NCI-H2227 (cell line): ENCODE measurements at regions not wholly inside any gene's neighbourhood (a gene's known extent, or its start where the extent isn't known, plus 50 kb on each side); places are given as distances from the start of the nearest gene placed in this dataset.
"Not testable (repeated sequence)": the region's sequence is repeated elsewhere in the genome, so short reads cannot be mapped to it uniquely, and the experiment has no call there.

Experiments
- DNase-seq: peaks from one replicate; lab custom pipeline; 2025; ENCODE audit not compliant: unreplicated experiment; lab: John Stamatoyannopoulos, UW

DNA sequence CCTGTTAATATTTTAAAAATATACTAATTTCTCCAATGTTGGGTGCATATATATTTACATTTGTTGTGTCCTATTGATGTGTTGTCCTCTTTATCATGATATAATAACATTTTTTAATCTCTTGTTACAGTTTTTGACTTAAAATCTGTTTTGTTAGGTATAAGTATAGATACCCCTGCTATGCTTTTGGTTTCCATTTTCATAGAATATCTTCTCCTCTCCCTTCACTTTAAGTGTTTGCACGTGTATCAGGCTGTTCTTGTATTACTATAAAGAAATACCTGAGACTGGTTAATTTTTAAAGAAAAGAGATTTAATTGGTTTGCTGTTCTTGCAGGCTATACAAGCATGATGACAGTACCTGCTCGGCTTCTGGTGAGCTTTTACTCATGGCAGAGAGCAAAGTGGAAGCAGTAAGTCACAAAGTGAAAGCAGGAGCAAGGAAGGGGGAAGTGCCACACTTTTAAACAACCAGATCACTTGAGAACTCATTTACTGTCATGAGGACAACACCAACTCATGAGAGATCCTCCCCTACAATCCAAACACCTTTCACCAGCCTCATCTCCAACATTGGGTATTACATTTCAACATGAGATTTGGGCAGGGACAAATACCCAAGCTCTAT, 340.5 kb upstream of the SYNCRIP start:
- DNase-seq, result no peak

DNA sequence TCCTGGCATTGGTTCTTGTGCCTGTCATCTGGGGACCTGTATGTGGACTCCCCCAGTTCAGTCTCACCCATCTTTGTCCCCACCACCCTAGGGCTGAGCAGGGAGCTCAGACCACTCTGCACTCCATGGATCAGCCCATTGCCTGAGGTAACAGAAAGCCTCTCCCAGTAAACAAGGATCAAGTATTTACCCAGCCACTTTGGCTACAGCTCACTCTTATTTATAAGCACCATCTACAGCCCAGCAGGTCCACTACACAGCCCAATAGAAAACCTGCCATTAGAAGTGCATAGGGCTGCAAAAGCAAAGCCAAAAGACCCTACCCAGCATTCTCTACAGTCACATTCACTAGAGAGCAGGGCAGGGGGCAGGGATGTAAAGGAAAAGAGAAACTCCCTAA, 335.0 kb upstream of the SYNCRIP start:
- DNase-seq, result no peak

DNA sequence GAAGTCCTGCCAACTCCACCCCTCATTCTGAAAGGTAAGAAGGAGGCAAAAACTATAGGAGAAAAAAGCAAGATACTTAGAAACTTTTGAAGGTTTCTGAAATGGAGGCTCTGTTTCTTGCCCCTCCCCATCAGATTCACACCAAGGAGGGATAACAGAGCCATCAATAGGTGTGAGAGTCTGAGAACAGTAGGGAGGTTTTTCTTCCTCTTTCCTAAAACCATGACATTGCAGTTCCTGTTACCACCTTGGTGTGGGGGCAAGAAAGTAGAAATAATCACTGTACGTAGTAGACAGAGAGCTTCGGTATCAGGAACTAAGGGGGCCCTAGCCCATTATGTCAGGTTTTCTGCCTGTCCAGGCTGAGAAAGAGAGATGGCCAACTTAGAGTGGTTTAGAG, 333.3 kb upstream of the SYNCRIP start:
- DNase-seq, result no peak

DNA sequence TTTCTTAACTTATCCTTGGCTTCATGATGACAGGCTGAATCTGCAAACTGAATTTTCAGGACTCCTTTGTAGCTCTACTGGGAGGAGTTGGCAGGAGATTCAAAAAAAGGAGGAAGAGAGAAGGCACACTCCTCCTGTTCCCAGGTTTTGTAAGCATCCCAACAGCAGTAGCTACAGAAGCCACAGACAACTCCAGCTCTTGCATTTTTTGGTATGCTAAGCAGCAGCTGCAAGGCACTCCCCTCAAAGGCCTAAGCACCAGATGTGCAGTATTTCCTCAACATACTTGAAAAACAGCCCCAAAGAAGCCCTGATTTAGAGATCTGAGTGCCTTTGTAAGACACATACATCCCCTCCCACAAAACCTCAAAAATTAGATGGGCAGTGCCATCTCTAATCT, 328.6 kb upstream of the SYNCRIP start:
- DNase-seq, result no peak

DNA sequence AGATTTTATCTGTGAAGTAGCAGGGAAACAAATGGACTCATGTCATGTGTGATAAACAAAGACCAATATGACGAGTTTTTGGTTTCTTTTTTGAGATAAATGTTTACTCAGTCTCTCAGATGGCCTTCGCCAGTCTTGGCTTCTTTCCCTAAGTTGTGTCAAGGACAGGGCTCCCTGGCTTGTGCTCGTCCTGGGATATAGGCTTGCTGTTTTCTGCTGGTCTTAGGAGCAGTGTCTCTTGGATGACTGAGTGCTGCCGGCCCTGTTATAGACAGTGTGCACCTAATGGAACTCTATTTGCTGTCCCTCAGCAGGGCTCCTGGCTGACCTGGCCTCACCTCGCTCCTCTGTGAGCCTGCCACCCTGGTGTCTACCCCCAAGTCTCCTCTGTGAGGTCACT, 324.1 kb upstream of the SYNCRIP start:
- no peak for DNase-seq

DNA sequence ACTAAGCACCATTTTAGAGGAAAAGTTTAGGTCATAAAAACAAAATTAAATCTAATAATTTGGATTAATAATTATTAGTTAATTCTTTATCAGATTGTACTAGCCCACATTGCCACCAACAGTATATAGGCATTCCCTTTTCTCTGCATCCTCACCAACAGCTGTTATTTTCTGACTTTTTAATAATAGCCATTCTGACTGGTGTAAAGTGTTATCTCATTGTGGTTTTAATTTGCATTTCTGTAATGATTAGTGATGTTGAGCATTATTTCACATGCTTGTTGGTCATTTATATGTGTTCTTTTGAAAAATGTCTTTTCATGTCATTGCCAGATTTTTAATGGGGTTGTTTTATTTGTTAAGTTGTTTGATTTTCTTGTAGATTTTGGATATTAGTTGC, 319.1 kb upstream of the SYNCRIP start:
- no peak for DNase-seq

DNA sequence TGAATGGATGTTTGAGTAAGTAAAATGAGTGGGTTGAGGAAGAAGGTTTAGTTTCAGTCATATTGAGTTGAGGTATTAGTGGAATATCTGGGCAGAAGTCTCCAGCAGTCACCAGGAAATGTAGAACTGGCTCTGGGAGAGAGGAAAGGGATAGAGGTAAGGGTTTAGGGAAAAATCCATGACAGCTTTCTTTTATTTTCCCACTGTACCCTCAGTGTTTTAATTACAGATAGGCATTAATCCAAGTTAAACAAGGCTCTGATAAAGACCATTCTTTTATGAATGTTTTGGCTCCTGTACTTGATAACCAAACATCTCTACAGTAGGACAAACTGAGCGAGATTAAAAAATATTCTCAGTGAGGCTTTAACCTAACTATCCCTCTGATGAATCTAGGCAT, 318.4 kb upstream of the SYNCRIP start:
- DNase-seq, result no peak

DNA sequence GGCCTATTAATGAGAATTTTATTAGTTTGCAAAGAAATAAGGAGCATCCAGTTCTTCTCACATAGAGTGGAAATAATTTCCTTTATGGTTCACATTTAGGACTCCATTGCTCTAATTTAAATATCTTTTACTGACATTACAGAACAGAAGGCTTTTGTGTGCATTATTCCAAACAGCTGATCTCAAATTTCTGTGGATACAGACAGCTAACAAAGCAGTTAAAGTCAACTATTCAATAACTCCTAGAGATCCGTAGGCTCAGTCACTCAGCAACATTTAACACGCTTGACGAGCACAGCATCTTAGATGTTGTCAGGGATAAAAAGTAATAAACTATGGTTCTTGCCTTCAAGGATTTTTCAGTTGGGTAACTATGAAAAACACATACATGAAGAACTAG, 305.8 kb upstream of the SYNCRIP start:
- DNase-seq, result no peak

DNA sequence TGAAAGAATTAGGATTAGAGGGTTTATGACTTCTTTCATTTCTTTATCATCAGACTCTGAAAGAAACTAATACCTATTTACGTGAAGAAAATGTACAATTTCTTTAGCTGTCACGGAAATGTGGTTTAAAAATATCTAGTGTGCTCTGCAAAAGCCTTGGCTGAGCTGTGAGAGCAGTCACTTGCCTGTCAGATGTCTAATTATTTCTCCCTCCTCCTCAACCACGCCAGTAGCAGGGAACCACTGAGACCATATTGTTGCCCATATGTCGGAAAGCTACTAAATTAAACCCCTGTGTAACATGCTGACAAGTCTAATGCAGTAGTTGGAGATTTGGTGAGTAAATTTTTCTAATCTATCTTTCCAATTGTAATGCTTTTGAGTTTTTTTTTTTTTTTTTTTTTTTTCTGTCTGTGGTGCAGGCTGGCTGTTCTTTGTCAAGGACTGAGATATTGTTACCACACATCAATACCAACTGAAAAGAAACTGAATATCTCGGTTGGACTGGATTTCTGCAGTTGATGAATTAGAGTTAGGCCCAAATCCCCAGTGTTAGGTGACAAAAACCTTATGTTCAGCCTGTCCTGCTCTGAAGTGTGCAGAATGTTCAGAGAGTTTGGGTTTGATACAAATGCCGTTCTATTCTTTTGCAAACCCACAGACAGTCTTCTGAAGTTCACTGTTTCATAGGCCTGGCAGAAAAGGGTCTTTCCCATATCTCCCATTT, 302.9 kb upstream of the SYNCRIP start:
- no peak for DNase-seq

DNA sequence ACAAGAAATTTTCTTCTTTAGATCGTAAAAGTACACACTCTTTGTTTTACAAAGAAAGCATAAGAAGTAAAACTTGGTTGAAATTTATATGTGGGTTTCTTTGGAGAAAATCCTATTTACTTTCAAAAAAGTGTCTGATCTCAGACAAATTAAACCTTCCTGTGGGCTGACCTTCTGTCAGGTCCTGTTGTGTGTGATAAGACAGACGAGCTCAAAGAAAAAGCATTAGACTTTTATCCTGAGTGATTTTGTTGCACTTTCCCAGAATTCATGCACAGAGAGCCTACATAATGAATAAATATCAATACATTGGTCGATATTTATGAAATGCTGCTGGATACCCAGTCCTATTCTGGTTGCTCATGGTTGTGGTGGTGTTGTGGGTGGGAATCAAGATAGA, 302.1 kb upstream of the SYNCRIP start:
- no peak for DNase-seq

DNA sequence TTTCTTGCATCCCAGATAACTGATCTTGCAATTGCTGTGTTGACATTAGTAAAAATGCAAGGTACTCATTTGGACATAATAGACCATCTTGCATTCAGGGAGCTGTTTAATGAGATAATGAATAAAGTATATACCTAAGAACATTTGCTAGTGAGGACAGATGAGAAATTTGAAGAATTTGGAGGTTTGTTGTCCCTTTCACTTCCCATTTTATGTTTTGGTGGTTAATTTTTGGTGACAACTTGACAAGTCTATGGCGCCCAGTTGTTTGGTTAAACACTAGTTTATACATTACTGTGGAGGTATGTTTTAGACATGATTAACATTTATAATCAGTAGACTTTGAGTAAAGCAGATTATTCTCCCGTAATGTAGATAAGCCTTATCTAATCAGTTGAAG, 300.2 kb upstream of the SYNCRIP start:
- no peak for DNase-seq

DNA sequence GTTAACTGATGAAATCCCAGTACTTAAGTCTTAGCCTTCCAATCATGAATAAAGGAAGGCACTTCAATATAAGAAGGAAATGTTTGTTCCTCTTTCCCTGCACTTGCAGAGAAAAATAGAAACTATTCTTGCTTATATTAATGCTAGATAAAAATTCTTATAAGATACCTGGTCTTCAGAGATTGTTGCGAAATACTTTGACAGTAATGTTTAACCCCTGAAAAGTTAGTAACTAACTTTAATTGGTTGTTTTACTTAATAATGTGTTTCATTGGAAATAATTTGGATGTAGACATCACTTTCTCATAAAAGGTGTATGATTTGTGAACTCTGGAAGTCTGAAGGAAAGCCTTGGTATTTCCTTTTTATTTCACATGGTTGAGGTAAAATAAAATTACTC, 294.2 kb upstream of the SYNCRIP start:
- DNase-seq, result no peak

DNA sequence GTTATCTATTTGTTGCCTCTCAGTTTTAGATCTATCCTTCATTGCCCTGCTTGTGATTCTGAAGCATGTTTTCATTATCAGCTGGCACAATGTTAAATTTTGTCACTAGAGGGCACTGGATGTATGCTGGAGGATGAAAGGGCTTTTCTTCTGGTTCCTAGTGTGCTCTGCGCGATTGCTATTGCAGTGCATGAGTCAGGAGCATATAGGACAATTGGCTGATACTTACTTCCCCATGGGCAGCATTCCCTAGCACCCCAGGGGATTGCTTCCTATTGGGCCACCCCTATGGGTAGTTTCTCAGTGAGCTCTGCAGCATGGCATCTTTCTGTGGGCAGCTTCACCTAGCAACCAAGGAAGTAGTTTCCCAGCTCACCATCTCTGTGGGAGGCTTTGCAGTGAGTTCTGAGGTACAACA, 280.3 kb upstream of the SYNCRIP start:
- peak; percentile 20 for DNase-seq

DNA sequence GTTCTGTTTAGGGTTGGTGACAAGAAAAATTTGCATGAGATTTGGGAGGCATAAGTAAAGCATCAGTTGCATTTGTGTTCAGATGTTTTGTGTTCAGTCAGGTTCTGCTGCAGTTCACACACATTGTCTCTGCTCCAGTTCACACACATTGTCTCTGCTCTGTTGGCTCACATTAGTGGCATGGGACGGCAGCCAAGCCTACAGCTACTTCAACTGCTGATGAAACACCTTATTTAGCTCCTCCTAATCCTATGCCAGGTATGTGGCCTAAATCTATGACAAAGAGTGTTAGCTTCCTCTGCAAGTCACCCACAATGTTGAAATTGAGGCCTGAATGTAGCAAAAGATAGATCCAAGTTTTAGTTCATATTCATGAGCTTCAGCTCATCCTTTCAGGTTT, 278.1 kb upstream of the SYNCRIP start:
- DNase-seq, result no peak

DNA sequence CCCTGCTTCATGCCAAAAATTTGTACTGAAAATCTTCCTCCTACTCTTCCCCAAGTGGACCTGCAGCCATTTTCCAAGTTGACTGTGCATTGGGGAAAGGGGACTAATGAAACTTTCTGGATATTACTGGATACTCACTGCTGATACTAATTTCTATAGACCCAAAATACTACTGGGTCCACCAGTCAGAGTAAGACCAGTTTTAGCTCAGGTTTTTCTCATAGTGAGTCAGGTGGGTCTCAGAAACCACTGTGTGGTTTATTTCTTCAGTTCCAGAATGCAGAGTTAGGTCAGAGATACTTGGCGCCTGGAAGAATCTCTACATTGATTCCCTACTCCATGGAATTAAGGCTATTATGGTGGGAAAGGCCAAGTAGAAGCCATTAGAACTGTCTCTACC, 274.8 kb upstream of the SYNCRIP start:
- DNase-seq, result no peak

DNA sequence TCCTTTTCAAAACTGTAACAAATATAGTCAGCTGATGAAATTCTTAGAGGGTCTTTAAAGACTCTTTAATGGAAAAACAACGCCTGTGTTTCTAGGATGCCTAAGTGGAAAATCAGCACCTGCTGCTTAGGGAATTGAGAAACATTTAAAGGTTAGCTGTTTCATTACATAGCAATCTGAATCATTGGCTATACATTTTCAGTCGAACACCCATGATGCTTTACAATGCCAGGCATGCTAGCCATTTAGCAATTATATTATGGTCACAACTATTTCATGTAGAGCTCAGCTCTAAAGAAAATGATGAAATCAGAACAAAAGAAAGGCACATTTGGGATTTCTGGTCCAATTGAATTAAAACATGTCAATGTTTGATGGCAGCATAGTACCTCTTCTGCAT, 270.3 kb upstream of the SYNCRIP start:
- DNase-seq, result no peak

DNA sequence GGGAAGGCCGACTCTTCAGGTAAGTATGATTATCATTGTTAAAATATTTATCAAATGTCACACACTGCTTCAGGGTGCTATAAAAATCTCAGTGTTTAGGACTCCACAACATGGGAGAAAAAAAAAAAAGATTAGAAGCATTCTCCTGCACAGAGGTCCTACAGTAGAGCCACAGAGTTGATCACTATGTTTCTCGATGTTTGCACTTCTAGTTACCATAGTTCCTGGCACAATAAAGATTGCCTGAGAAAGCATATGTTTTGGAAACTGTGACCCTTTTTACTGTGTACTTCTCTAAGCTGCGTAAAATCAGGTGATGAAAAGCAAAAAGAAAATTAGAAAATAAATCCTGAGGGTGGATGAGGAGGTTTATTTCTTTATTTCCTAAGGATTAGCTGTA, 269.9 kb upstream of the SYNCRIP start:
- DNase-seq, result no peak

DNA sequence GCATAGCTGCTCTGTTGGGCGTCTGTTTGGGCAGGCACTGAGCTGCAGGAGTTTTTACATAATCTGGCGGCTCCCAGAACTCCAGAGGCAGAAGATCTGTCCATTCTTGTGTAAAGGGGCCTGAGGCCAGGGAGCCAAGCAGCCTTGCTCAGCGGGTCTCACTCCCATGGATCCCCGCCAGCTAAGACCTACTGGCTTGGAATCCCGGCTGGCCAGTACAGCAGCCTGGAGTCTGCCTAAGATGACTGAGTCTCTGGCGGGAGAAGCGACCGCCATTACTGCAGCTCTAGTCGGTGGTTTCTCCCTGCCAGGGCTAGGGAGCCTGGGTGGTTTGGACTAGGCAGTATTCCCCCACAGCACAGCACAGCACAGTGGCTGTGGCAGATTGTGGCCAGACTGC, 268.4 kb upstream of the SYNCRIP start:
- DNase-seq, result no peak

DNA sequence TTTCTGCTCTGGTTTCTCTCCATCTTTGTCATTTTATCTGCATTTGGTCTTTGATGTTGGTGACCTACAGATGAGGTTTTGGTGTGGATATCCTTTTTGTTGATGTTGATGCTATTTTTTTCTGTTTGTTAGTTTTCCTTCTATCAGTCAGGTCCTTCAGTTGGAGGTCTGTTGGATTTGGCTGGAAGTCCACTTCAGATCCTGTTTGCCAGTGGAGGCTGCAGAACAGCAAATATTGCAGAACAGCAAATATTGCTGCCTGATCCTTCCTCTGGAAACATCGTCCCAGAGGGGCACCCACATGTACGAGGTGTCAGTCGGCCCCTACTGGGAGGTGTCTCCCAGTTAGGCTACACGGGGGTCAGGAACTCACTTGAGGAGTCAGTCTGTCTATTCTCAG, 265.4 kb upstream of the SYNCRIP start:
- DNase-seq, result not testable (repeated sequence)

DNA sequence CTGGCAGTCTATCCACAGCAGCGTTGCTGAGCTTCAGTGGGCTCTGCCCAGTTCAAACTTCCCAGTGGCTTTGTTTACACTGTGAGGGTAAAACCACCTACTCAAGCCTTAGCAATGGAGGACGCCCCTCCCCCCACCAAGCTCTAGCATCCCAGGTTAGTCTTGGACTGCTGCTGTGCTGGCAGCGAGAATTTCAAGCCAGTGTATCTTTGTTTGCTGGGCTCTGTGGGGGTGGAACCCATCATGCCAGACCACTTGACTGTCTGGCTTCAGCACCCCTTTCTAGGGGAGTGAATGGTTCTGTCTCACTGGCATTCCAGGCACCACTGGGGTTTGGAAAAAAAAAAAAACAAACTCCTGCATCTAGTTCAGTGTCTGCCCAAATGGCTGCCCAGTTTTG, 249.7 kb upstream of the SYNCRIP start:
- DNase-seq, result no peak

DNA sequence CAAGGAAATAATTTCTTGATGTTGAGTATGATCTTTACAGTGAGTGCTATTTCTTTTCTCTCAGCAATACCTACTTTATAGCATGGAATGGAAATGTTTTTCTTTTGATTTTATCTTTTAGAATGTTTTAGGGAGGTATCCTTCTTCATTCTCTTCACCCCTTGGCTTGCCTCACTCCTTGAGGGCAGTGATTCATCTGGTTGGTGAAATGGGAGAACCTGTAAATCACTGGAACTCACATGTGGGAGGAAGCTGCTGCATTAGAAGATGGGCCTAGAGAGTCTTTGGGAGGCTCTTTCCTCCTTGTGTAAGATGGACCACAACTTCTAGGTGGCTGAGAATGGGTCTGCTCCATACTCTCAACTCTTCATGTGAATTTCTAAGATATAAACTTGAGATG, 244.8 kb upstream of the SYNCRIP start:
- no peak for DNase-seq

DNA sequence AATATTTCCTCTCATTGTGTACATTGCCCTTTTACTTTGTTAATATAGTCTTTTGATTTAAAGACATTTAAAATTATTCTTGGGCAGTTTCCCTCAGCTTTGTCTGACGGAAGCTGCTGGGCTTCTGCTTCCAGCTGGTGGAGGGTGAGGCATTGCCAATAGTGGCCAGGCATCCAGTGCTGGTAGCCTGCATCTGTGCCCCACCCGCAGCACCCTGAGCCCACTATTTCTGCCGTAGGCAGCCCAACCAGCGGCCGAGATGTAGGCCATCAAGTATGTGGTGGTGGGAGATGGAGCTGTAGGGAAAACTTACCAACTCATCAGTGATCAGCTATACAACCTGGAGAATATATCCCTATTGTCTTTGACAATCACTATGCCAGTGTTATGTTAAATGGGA, 226.0 kb upstream of the SYNCRIP start:
- DNase-seq, result no peak

DNA sequence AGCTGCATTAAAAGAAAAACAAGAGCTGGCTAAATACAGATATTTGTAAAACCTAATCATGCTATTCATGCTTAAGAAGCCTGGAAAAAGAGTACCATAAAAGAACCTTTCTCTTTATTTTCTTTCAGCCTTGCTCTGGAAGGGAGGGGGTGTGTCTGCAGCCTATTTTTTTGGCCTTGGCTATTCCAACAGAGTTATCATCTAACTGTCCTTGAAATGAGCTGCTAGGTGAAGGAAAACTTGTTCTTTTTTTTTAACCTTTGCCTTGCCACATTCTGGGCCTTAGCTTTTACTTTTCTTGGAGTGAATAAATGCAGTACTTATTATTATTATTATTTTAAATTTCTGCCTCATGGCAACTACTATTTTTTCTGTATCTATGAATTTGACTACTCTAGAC, 224.9 kb upstream of the SYNCRIP start:
- DNase-seq, result no peak
